MCF 10A (cell line): ENCODE measurements at regions not wholly inside any gene's neighbourhood (a gene's known extent, or its start where the extent isn't known, plus 50 kb on each side); places are given as distances from the start of the nearest gene placed in this dataset.

ENCODE experiments used
- BruUV-seq: library from RNA; stranded (reverse); fragments of 400-500 nt; replicated peaks from 2 replicates; lab custom pipeline; 2021; lab: Mats Ljungman, UMichigan
- CTCF ChIA-PET: fragments of 300-600 bp; sonication (Branson Sonifier 250); formaldehyde crosslinking; extraction: SDS; loops from one replicate; lab custom pipeline; 2021; ENCODE audit warnings: antibody characterized with exemption, inconsistent platforms; lab: Yijun Ruan, JAX
- POLR2A ChIA-PET: fragments of 300-600, 350-650 bp; sonication (Branson Sonifier 250); formaldehyde crosslinking; extraction: SDS; loops from one replicate; lab custom pipeline; 2020; ENCODE audit warnings: antibody characterized with exemption, inconsistent platforms; lab: Yijun Ruan, JAX
- DNase-seq: peaks from one replicate; pipeline ENCODE4 v3.0.0-alpha.2; 2018; ENCODE audit not compliant: unreplicated experiment
- H3K27ac Mint-ChIP-seq: one replicate; pipeline ENCODE4 v1.8.0; 2022; ENCODE audit warnings: mild to moderate bottlenecking, low read depth, mixed read lengths; ENCODE audit not compliant: unreplicated experiment
- H3K27me3 Mint-ChIP-seq: one replicate; pipeline ENCODE4 v1.8.0; 2022; ENCODE audit warnings: mixed read lengths; ENCODE audit not compliant: insufficient read depth, unreplicated experiment
- H3K36me3 Mint-ChIP-seq: one replicate; pipeline ENCODE4 v1.8.0; 2022; ENCODE audit warnings: mild to moderate bottlenecking, moderate library complexity, mixed read lengths; ENCODE audit not compliant: insufficient read depth, unreplicated experiment
- H3K4me1 Mint-ChIP-seq: one replicate; pipeline ENCODE4 v1.8.0; 2022; ENCODE audit warnings: mixed read lengths; ENCODE audit not compliant: insufficient read depth, unreplicated experiment
- H3K4me3 Mint-ChIP-seq: one replicate; pipeline ENCODE4 v1.8.0; 2022; ENCODE audit warnings: mild to moderate bottlenecking, moderate library complexity, mixed read lengths; ENCODE audit not compliant: unreplicated experiment
- H3K9me3 Mint-ChIP-seq: one replicate; pipeline ENCODE4 v1.8.0; 2022; ENCODE audit warnings: mixed read lengths; ENCODE audit not compliant: unreplicated experiment
- intact Hi-C: fragments of 100-400 bp; cut with micrococcal nuclease; formaldehyde crosslinking; loops from 2 replicates; pipeline ENCODE4 v1.14.1; 2022
- TF ChIP-seq, protein P1 (sequence below): fragments of 200-600 bp; IDR thresholded peaks from one replicate; pipeline ENCODE4 v1.8.0; 2022; ENCODE audit warnings: antibody characterized with exemption, mild to moderate bottlenecking; ENCODE audit not compliant: unreplicated experiment

DNA sequence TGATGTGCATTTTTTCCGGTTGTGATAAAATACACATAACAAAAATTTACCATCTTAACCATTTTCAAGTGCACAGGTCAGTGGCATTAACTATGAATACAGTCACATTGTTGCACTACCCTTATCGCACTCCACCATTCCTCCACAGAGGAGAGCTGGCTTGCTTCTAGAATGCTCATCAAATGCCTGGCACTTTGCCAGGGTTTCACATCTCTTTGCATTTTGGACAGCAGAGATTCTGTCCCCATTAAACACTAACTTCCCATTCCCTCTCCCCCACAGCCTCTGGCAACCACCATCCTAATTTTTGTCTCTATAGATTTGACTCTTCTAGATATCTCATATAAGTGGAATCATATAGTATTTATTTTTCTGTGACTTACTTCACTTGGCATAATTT lies 165.0 kb downstream of the ASB1 start:
- H3K36me3 Mint-ChIP-seq, result no peaks in the 10 kb centered on the region
- ChIA-PET POLR2A (no interaction called here), CTCF (no interaction called here)
- BruUV-seq, result no TSS peak
- TF ChIP-seq, protein P1, sequence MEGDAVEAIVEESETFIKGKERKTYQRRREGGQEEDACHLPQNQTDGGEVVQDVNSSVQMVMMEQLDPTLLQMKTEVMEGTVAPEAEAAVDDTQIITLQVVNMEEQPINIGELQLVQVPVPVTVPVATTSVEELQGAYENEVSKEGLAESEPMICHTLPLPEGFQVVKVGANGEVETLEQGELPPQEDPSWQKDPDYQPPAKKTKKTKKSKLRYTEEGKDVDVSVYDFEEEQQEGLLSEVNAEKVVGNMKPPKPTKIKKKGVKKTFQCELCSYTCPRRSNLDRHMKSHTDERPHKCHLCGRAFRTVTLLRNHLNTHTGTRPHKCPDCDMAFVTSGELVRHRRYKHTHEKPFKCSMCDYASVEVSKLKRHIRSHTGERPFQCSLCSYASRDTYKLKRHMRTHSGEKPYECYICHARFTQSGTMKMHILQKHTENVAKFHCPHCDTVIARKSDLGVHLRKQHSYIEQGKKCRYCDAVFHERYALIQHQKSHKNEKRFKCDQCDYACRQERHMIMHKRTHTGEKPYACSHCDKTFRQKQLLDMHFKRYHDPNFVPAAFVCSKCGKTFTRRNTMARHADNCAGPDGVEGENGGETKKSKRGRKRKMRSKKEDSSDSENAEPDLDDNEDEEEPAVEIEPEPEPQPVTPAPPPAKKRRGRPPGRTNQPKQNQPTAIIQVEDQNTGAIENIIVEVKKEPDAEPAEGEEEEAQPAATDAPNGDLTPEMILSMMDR, result no peak
- H3K9me3 Mint-ChIP-seq, result no peaks in the 10 kb centered on the region
- H3K27me3 Mint-ChIP-seq, result no peaks in the 10 kb centered on the region
- intact Hi-C loops, result no loop called here
- H3K4me1 Mint-ChIP-seq, result peaks cover 1% of the 10 kb centered on the region
- H3K27ac Mint-ChIP-seq, result no peak overlapping the region
- no peak overlapping the region for H3K4me3 Mint-ChIP-seq
- no peak for DNase-seq

DNA sequence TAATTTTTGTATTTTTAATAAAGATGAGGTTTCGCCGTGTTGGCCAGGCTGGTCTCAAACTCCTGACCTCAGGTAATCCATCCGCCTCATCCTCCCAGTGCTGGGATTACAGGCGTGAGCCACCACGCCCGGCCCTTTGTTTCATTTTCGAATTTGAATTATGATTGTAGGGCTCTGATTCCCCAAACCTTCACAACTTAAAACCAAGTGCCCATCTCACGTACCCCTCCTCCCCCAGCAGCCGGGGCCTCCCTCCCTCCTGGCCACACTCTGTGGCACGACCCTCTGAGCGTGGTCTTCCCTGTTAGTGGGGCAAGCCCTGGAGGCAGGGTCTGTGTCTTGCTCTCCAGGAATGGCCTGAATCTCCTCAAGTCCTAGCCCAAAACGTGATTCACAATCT lies 166.5 kb downstream of the ASB1 start:
- intact Hi-C loops, result no loop called here
- H3K27me3 Mint-ChIP-seq, result no peaks in the 10 kb centered on the region
- TF ChIP-seq, protein P1, result no peak
- POLR2A ChIA-PET, result interaction anchor here (0.6 kb wide), 1 partner anchor 193 kb away, joined by 3 read pairs; no protein-coding TSS in a partner anchor
- no TSS peak for BruUV-seq
- no peaks in the 10 kb centered on the region for H3K9me3 Mint-ChIP-seq
- no peaks in the 10 kb centered on the region for H3K36me3 Mint-ChIP-seq
- DNase-seq, result no peak
- H3K27ac Mint-ChIP-seq, result no peak overlapping the region
- H3K4me3 Mint-ChIP-seq, result no peak overlapping the region
- peaks cover 16% of the 10 kb centered on the region for H3K4me1 Mint-ChIP-seq
- CTCF ChIA-PET, result interaction anchor here (0.6 kb wide), 1 partner anchor 392 kb away, joined by 4 read pairs; no protein-coding TSS in a partner anchor

DNA sequence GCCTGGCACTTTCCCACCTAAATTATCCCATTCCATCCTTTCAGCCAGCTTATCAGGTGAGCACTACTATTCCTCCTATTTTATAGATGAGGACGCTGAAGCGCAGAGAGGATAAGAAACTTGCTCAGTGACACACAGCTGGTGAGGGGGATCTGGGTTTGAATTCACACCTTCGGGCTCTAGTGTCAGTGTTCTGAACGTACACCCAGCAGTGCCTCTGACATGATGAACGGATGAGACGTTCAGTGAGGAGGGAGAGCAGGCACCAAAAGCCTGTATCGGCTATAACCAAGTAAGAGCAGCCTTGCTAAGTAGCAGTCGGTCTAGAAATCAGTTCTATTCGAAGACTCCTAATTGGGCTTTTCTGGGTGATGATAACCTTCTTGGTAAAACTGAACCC lies 167.0 kb downstream of the ASB1 start:
- CTCF ChIA-PET, result no interaction called here
- intact Hi-C loops, result no loop called here
- BruUV-seq, result no TSS peak

DNA sequence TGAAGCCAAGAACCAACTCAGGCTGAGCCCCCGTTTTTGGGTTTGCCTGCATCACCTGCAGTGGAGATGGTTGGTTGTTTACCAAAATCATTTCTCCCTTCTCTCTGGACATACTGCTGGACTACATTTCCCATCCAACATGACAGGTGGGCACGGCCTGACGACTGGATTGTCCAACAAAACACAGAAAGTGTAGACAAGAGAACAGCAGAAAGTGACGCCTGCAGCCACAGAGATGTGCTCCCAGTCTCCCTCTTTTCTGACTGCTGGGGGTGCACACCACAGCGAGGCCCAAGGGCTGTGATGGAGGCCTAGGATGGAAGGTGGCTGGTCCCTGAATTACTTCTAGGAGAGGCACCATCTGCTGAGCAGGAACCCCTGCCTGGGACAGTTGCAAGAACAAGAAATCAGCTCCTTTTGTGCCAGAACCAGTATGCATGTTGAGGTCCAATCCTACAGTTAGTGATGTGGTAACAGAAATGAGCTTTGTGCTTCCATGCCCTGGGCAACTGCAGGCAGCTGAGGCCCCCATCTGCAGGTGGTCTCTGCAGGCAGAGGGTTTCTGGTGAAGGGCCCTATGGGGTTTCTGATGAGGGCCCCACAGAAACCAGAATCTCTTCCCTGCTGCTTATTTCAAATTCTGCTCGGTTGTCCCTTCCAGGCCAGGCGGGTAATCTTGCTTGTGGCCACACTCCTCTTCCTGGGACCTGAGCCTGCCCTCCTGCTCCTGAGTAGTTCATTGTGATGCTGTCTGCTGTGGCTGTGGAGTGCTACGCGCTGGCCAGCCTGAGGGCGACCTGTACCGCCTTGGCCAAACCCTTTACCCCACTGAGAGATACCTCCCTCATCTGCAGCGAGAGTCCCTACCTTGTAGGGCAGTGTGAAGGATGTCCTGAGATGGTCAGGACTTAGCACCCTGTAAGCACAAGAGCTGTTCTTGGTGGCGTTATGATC lies 168.3 kb downstream of the ASB1 start:
- TF ChIP-seq, protein P1, result no peak
- Mint-ChIP-seq H3K4me3 (no peak overlapping the region), H3K27me3 (no peaks in the 10 kb centered on the region), H3K27ac (peak overlapping the region; percentile 78), H3K9me3 (no peaks in the 10 kb centered on the region), H3K36me3 (no peaks in the 10 kb centered on the region), H3K4me1 (peaks cover 16% of the 10 kb centered on the region)
- DNase-seq, result no peak
- POLR2A ChIA-PET, result no interaction called here
- no TSS peak for BruUV-seq
- CTCF ChIA-PET, result interaction anchor here (0.8 kb wide), 1 partner anchor 155 kb away, joined by 4 read pairs; no protein-coding TSS in a partner anchor
- intact Hi-C loops, result no loop called here

More for the DNA sequence above, 167.0 kb downstream of the ASB1 start:
- TF ChIP-seq, protein P1, result no peak
- H3K4me3 Mint-ChIP-seq, result no peak overlapping the region
- H3K4me1 Mint-ChIP-seq, result peaks cover 16% of the 10 kb centered on the region
- H3K36me3 Mint-ChIP-seq, result no peaks in the 10 kb centered on the region
- H3K27me3 Mint-ChIP-seq, result no peaks in the 10 kb centered on the region
- no peak overlapping the region for H3K27ac Mint-ChIP-seq
- DNase-seq, result no peak
- H3K9me3 Mint-ChIP-seq, result no peaks in the 10 kb centered on the region
- POLR2A ChIA-PET, result interaction anchor here (0.6 kb wide), 1 partner anchor 192 kb away, joined by 3 read pairs; no protein-coding TSS in a partner anchor
